Colonic mucosa (tissue), 4 donors: ENCODE measurements at regions not wholly inside any gene's neighbourhood (a gene's known extent, or its start where the extent isn't known, plus 50 kb on each side); places are given as distances from the start of the nearest gene placed in this dataset.

Experiments
- DNase-seq: peaks from one replicate; pipeline ENCODE4 v3.0.0-alpha.2; 2020
- H3K27ac ChIP-seq: fragments of 200-600 bp; one replicate; pipeline ENCODE4 v1.8.0; 2021
- H3K27me3 ChIP-seq: fragments of 200-600 bp; one replicate; pipeline ENCODE4 v1.8.0; 2021
- H3K36me3 ChIP-seq: fragments of 200-600 bp; one replicate; pipeline ENCODE4 v1.8.0; 2021
- H3K4me1 ChIP-seq: fragments of 200-600 bp; one replicate; pipeline ENCODE4 v1.8.0; 2021; ENCODE audit warnings: mild to moderate bottlenecking
- H3K4me3 ChIP-seq: fragments of 200-600 bp; one replicate; pipeline ENCODE4 v1.8.0; 2021
- H3K9ac ChIP-seq, 2 donors: one replicate each; pipeline ENCODE4 v1.7.0; 2013; ENCODE audit warnings: control low read depth in 2 of 2, low read depth in 2 of 2, low read length in 2 of 2
- H3K9me3 ChIP-seq: fragments of 200-600 bp; one replicate; pipeline ENCODE4 v1.8.0; 2021
- intact Hi-C: fragments of 100-400 bp; cut with DNase I; formaldehyde crosslinking; loops from one replicate; pipeline ENCODE4 v1.14.1; 2022
- TF ChIP-seq, protein P1 (sequence below): fragments of 200-600 bp; IDR thresholded peaks from one replicate; pipeline ENCODE4 v1.8.0; 2022; ENCODE audit warnings: antibody characterized with exemption, mild to moderate bottlenecking
- donor health status: healthy.
- donor health status: DM: no; HTN: no; CAD: no.
- donor health status: DM: no; HTN: no; CAD: no.

DNA sequence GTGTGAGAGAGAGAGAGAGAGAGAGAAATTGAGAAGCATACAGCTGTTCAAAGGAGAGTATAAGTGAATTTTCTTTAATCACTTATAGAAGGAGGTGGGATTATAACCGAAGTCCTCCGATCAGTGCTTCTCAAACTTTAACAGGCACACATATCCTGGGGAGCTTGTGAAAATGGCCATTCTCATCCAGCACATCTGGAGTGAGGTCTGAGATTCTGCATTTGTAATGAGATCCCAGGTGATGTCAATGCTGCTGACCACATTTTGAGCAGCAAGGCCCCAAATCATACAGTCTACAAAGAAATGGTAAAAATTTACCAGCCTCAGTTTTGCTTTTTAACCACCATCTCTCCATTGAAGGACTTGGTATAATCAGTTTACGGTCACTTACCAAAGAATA is 219.0 kb downstream of the PTEN start:
- Histone ChIP-seq H3K9ac (no peak overlapping the region), H3K36me3 (no peaks in the 10 kb centered on the region), H3K4me1 (no peaks in the 10 kb centered on the region), H3K9me3 (no peaks in the 10 kb centered on the region), H3K27me3 (no peaks in the 10 kb centered on the region), H3K27ac (no peak overlapping the region), H3K4me3 (no peak overlapping the region)
- TF ChIP-seq, protein P1, sequence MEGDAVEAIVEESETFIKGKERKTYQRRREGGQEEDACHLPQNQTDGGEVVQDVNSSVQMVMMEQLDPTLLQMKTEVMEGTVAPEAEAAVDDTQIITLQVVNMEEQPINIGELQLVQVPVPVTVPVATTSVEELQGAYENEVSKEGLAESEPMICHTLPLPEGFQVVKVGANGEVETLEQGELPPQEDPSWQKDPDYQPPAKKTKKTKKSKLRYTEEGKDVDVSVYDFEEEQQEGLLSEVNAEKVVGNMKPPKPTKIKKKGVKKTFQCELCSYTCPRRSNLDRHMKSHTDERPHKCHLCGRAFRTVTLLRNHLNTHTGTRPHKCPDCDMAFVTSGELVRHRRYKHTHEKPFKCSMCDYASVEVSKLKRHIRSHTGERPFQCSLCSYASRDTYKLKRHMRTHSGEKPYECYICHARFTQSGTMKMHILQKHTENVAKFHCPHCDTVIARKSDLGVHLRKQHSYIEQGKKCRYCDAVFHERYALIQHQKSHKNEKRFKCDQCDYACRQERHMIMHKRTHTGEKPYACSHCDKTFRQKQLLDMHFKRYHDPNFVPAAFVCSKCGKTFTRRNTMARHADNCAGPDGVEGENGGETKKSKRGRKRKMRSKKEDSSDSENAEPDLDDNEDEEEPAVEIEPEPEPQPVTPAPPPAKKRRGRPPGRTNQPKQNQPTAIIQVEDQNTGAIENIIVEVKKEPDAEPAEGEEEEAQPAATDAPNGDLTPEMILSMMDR: no peak
- DNase-seq: no peak
- intact Hi-C loops: no loop called here

DNA sequence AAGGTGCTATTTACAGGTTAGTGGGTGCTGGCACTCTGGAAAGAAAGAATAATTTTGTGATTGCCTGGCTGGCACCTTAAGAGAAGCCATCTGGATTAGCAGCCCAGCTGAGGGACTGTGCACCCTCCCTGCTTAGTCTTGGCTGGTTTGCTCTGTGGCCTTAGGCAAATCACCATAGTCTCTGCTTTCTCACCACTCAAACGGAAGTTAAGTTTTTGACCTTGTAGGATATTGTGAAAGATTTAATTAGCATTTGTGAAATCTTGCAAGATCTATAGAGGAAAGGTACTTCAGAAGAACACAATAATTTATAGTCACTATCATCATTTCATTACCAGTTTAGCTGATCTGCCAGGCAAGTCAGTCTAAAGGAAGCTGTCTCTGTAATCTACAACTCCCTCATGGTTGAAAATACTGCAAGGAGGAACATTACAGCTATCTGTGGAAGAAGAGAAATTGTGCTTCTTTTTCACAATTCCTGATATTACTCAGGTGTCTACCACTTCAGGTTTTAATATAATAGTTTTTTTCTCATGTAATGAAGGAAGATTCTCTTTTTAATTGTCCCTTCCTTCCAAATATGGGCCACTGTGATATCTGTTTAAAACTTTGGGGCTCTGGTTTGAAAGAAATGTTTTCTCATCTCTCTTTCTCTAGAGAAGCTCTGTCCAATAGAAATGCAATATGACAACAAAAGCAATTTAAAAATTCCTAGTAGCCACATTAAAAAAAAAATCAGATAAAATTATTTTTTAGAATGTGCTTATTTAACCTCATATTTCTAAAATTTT is 219.6 kb downstream of the PTEN start:
- Histone ChIP-seq H3K4me3 (no peak overlapping the region), H3K4me1 (no peaks in the 10 kb centered on the region), H3K9me3 (no peaks in the 10 kb centered on the region), H3K36me3 (no peaks in the 10 kb centered on the region), H3K9ac (no peak overlapping the region), H3K27ac (no peak overlapping the region), H3K27me3 (no peaks in the 10 kb centered on the region)
- TF ChIP-seq, protein P1: no peak
- DNase-seq: no peak
- intact Hi-C loops: no loop called here

DNA sequence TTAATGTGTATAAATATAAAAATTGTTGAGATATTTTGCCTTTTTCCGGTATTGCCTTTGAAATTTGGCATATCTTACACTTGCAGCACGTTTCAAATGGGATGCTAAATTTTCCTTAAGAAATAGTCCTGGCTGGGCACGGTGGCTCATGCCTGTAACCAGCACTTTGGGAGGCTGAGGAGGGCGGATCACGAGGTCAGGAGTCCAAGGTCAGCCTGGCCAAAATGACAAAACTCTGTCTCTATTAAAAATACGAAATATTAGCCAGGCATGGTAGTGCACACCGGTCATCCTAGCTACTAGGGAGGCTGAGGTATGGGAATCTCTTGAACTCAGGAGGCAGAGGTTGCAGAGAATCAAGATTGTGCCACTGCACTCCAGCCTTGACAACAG is 220.2 kb downstream of the PTEN start:
- intact Hi-C loops: no loop called here
- no peaks in the 10 kb centered on the region for H3K27me3 ChIP-seq
- no peak overlapping the region for H3K27ac ChIP-seq
- no peak for DNase-seq
- no peak overlapping the region for H3K9ac ChIP-seq
- H3K4me1 ChIP-seq: no peaks in the 10 kb centered on the region
- TF ChIP-seq, protein P1: no peak
- H3K9me3 ChIP-seq: no peaks in the 10 kb centered on the region
- no peak overlapping the region for H3K4me3 ChIP-seq
- H3K36me3 ChIP-seq: no peaks in the 10 kb centered on the region

DNA sequence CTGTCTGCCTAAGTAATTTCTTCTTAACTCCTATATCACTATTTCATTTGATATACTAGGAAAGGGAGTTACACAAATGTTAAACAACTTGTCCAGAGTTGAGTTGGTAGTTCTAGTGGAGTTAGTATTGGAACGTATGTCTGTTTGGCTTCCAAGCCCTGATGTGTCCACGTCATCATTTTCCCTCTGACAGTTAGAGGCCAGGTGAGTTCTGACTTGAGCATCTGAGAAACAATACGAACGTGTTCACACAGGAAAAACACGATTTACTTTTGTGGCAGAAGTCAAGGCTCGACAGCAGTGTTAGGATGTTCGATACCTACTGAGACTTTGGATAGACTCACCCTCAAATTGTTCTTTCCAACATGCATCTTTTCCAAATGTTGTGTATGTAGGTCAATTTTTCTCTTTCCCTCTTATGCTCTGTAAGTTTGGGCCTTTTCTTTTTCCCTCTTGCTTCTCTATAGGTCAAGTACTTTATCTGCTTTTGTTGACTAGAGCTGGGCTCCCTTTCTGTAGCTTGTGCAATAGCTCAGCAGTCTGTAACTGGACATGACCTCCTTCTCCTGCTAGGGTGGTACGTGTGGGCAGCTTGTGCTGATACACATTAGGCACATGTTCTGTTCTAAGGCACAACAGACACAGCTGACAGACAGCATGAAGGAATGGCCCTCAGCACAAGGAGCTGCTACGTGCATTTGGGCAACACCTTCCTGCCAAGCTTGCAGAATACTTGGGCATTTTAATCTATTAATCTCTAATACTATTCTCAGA is 222.9 kb downstream of the PTEN start:
- Histone ChIP-seq H3K4me1 (no peaks in the 10 kb centered on the region), H3K27ac (no peak overlapping the region), H3K9me3 (no peaks in the 10 kb centered on the region), H3K27me3 (no peaks in the 10 kb centered on the region), H3K36me3 (no peaks in the 10 kb centered on the region), H3K9ac (no peak overlapping the region), H3K4me3 (no peak overlapping the region)
- intact Hi-C loops: no loop called here
- no peak for DNase-seq
- TF ChIP-seq, protein P1: no peak

DNA sequence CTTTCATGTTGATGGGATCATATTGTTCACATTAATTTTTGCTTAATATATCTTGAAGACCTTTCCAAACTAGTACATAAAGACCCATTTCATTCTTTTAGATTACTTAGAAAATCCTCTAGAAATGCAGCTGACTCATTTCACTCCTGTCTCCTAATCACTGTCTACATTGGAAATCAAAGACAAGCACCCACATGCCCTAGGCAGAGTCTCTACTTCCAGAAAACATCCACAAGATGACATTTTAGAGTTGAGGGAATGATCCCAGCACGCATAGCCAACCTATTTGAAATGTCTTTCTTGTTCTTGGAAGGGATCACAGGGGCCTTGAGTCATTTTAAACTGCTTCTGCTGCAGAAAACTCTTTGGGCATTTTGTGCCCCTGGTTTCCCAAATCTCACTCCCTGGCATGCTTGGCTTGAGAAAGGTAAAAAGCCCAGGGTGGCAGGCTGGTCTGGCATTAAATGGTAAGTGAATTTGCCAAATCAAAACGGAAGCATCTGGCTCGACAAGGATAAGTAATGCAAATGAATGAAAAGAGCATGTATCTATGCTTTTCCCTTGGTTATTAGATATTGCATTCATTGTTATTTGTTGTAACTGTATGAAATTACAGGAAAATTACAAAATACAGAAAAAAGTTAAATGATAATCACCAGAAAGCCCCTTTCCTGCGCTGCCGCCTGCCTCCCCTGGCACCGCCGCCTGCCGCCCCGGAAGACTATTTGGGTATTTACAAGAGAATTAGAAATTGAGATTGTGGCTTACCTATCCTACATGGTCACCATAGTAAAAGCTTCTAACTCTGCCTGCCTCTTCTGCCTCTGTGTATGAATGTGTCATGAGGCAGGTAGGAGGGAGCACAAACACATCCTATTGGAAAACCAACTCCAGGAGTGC is 225.3 kb downstream of the PTEN start:
- no peaks in the 10 kb centered on the region for H3K9me3 ChIP-seq
- intact Hi-C loops: no loop called here
- no peak for DNase-seq
- no peaks in the 10 kb centered on the region for H3K4me1 ChIP-seq
- no peaks in the 10 kb centered on the region for H3K27me3 ChIP-seq
- H3K36me3 ChIP-seq: no peaks in the 10 kb centered on the region
- H3K4me3 ChIP-seq: no peak overlapping the region
- no peak overlapping the region for H3K27ac ChIP-seq
- TF ChIP-seq, protein P1: no peak
- no peak overlapping the region for H3K9ac ChIP-seq
